DOHH2 (cell line): ENCODE measurements at regions not wholly inside any gene's neighbourhood (a gene's known extent, or its start where the extent isn't known, plus 50 kb on each side); places are given as distances from the start of the nearest gene placed in this dataset.
"Not testable (repeated sequence)": the region's sequence is repeated elsewhere in the genome, so short reads cannot be mapped to it uniquely, and the experiment has no call there.

ENCODE experiments used
- H3F3A ChIP-seq: fragments of 200-600 bp; sonication (generic), shearing (Covaris generic); 2 replicates; pipeline ENCODE4 v1.6.0; 2016; ENCODE audit warnings: antibody characterized with exemption, mild to moderate bottlenecking; ENCODE audit not compliant: control insufficient read depth, insufficient read depth
- H3K27ac ChIP-seq: fragments of 200-600 bp; sonication (generic); 2 replicates; pipeline ENCODE4 v1.5.1; 2014; ENCODE audit warnings: low read depth, mild to moderate bottlenecking, low read length, moderate library complexity
- H3K27me3 ChIP-seq: fragments of 200-600 bp; sonication (generic); 2 replicates; pipeline ENCODE4 v1.6.1; 2014; ENCODE audit warnings: mild to moderate bottlenecking, low read length, mixed read lengths; ENCODE audit not compliant: control insufficient read depth
- H3K36me3 ChIP-seq: fragments of 200-600 bp; sonication (generic); 2 replicates; pipeline ENCODE4 v1.6.1; 2014; ENCODE audit warnings: mild to moderate bottlenecking, low read length, moderate library complexity, mixed read lengths; ENCODE audit not compliant: control insufficient read depth
- H3K4me1 ChIP-seq: fragments of 200-600 bp; sonication (generic); 2 replicates; pipeline ENCODE4 v1.6.1; 2014; ENCODE audit warnings: mild to moderate bottlenecking, low read length, mixed read lengths; ENCODE audit not compliant: control insufficient read depth
- H3K4me2 ChIP-seq: fragments of 200-600 bp; sonication (generic); 2 replicates; pipeline ENCODE4 v1.6.0; 2014; ENCODE audit warnings: mild to moderate bottlenecking, low read length, moderate library complexity
- H3K4me3 ChIP-seq: fragments of 200-600 bp; sonication (generic); 2 replicates; pipeline ENCODE4 v1.5.1; 2014; ENCODE audit warnings: mild to moderate bottlenecking, low read length, mixed read lengths
- H3K79me2 ChIP-seq: fragments of 200-600 bp; sonication (generic); 2 replicates; pipeline ENCODE4 v1.6.1; 2014; ENCODE audit warnings: mild to moderate bottlenecking, low read length, mixed read lengths; ENCODE audit not compliant: control insufficient read depth
- H3K9me2 ChIP-seq: fragments of 200-600 bp; sonication (generic); replicated peaks from 2 replicates; pipeline ENCODE4 v1.6.1; 2014; ENCODE audit warnings: mild to moderate bottlenecking, low read length, mixed read lengths; ENCODE audit not compliant: control insufficient read depth
- H3K9me3 ChIP-seq: fragments of 200-600 bp; sonication (generic); 2 replicates; pipeline ENCODE4 v1.6.1; 2014; ENCODE audit warnings: antibody characterized with exemption, low read length, mixed read lengths; ENCODE audit not compliant: control insufficient read depth, insufficient read depth
- H4K20me1 ChIP-seq: fragments of 200-600 bp; sonication (generic); 2 replicates; pipeline ENCODE4 v1.6.0; 2014; ENCODE audit warnings: low read depth, mild to moderate bottlenecking, antibody characterized with exemption, low read length, moderate library complexity; ENCODE audit not compliant: control insufficient read depth, insufficient read depth
- CTCF ChIP-seq: fragments of 200-600 bp; sonication (generic); IDR thresholded peaks from one replicate; pipeline ENCODE4 v1.5.1; 2014; ENCODE audit warnings: antibody characterized with exemption, mild to moderate bottlenecking, low read depth, low read length; ENCODE audit not compliant: poor library complexity, severe bottlenecking
- EZH2phosphoT487 ChIP-seq: fragments of 200-600 bp; sonication (generic); IDR thresholded peaks from 2 replicates; pipeline ENCODE4 v1.6.1; 2017; ENCODE audit warnings: borderline replicate concordance, mild to moderate bottlenecking, antibody characterized with exemption, low read length, moderate library complexity, mixed read lengths

- no peaks in the 10 kb centered on the region for H3K9me2 ChIP-seq
- no peaks in the 10 kb centered on the region for H3K4me1 ChIP-seq
- no peak overlapping the region for H3K4me2 ChIP-seq
- no peaks in the 10 kb centered on the region for H3K79me2 ChIP-seq
- H3K27me3 ChIP-seq = no peaks in the 10 kb centered on the region
- H3F3A ChIP-seq = no peaks in the 10 kb centered on the region
- H3K4me3 ChIP-seq = no peak overlapping the region
- no peak overlapping the region for H3K27ac ChIP-seq
- H4K20me1 ChIP-seq = no peaks in the 10 kb centered on the region
- TF ChIP-seq EZH2phosphoT487 (no peak), CTCF (no peak)
- no peaks in the 10 kb centered on the region for H3K36me3 ChIP-seq
- no peaks in the 10 kb centered on the region for H3K9me3 ChIP-seq
Measured at GRCh38 chr1:104329278-104329677, 579.6 kb downstream of the AMY1C start.

GRCh38 chr1:104331763-104332162 is 582.1 kb downstream of the AMY1C start:
- Histone ChIP-seq H3K36me3 (no peaks in the 10 kb centered on the region), H3K9me2 (no peaks in the 10 kb centered on the region), H4K20me1 (no peaks in the 10 kb centered on the region), H3K79me2 (no peaks in the 10 kb centered on the region), H3F3A (no peaks in the 10 kb centered on the region), H3K4me3 (no peak overlapping the region), H3K4me2 (no peak overlapping the region), H3K9me3 (no peaks in the 10 kb centered on the region), H3K27me3 (no peaks in the 10 kb centered on the region), H3K27ac (no peak overlapping the region), H3K4me1 (no peaks in the 10 kb centered on the region)
- TF ChIP-seq EZH2phosphoT487 = no peak
- TF ChIP-seq CTCF = no peak

- not testable (repeated sequence) for H3K4me1 ChIP-seq, H3K27me3 ChIP-seq, H4K20me1 ChIP-seq, H3K9me2 ChIP-seq, H3K4me3 ChIP-seq, H3F3A ChIP-seq, H3K27ac ChIP-seq, H3K36me3 ChIP-seq, H3K79me2 ChIP-seq, H3K9me3 ChIP-seq, H3K4me2 ChIP-seq
Measured at GRCh38 chr1:104337927-104338326, 588.2 kb downstream of the AMY1C start.

DNA sequence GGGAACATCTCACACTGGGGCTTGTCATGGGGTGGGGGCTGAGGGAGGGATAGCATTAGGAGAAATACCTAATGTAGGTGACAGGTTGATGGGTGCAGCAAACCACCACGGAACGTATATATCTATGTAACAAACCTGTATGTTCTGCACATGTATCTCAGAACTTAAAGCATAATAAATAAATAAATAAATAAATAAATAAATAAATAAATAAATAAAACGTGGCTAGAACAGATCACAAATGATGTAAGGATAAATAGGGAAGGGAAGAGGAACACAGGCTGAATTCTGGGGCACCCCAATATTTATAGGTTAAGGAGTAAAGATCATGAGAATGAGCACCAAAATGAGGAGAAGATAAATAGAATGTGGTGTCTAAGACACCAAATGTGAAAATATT is 592.2 kb downstream of the AMY1C start:
- H4K20me1 ChIP-seq = no peaks in the 10 kb centered on the region

More for the DNA sequence above, 592.2 kb downstream of the AMY1C start:
- Histone ChIP-seq H3K4me1 (no peaks in the 10 kb centered on the region), H3K9me2 (no peaks in the 10 kb centered on the region), H3K27me3 (no peaks in the 10 kb centered on the region), H3K9me3 (no peaks in the 10 kb centered on the region), H3K79me2 (no peaks in the 10 kb centered on the region), H3K4me3 (no peak overlapping the region), H3K27ac (no peak overlapping the region), H3K36me3 (no peaks in the 10 kb centered on the region), H3F3A (no peaks in the 10 kb centered on the region), H3K4me2 (no peak overlapping the region)
- TF ChIP-seq CTCF = no peak
- TF ChIP-seq EZH2phosphoT487 = no peak
